Peyer's patch (tissue), 4 donors: ENCODE measurements at regions not wholly inside any gene's neighbourhood (a gene's known extent, or its start where the extent isn't known, plus 50 kb on each side); places are given as distances from the start of the nearest gene placed in this dataset.
A peak's percentile ranks its signal among the peaks of the same experiment; 100 is the strongest.

Experiments
- DNase-seq, 3 donors: peaks; one replicate each; pipeline ENCODE4 v3.0.0-alpha.2; 2017 to 2019
- H3K27ac ChIP-seq, 4 donors: fragments of 200-600 bp; sonication (generic); one replicate each; pipeline ENCODE4 v1.5.1; 2016 to 2019
- H3K27me3 ChIP-seq, 2 donors: fragments of 200-600 bp; sonication (generic); one replicate each; pipeline ENCODE4 v1.5.1; 2019
- H3K36me3 ChIP-seq, 3 donors: fragments of 200-600 bp; sonication (generic); one replicate each; pipeline ENCODE4 v1.5.1; 2016 to 2019
- H3K4me1 ChIP-seq, 4 donors: fragments of 200-600 bp; sonication (generic); one replicate each; pipeline ENCODE4 v1.5.1; 2016 to 2019
- H3K4me3 ChIP-seq, 4 donors: fragments of 200-600 bp; sonication (generic); 1 replicate in 3 of 4; 2 replicates in 1 of 4; pipeline ENCODE4 v1.5.1; 2016 to 2019; ENCODE audit warnings: mild to moderate bottlenecking in 1 of 4
- H3K9me3 ChIP-seq, 4 donors: fragments of 200-600 bp; sonication (generic); one replicate each; pipeline ENCODE4 v1.5.1; 2016 to 2019; ENCODE audit warnings: mild to moderate bottlenecking in 1 of 4
- CTCF ChIP-seq, 6 experiments: fragments of 450-650 bp in 4 of 6; fragments of 200-600 bp in 2 of 6; sonication (generic) in 1 of 6; IDR thresholded peaks; one replicate each; pipeline ENCODE4 v1.5.1; 2017 to 2019; ENCODE audit warnings: antibody characterized with exemption in 6 of 6, mild to moderate bottlenecking in 3 of 6, moderate library complexity in 1 of 6
- POLR2A ChIP-seq, 2 donors: fragments of 450-650 bp; IDR thresholded peaks; one replicate each; pipeline ENCODE4 v1.5.1; 2017; ENCODE audit warnings: antibody characterized with exemption in 2 of 2, mild to moderate bottlenecking in 2 of 2, moderate library complexity in 2 of 2

- peaks cover 0 to 17% (median 4%) of the 10 kb centered on the region in 4 donors for H3K9me3 ChIP-seq
- H3K4me1 ChIP-seq: no peaks in the 10 kb centered on the region
- H3K36me3 ChIP-seq: no peaks in the 10 kb centered on the region
- H3K27ac ChIP-seq: no peak overlapping the region
- no peak overlapping the region for H3K4me3 ChIP-seq
- TF ChIP-seq CTCF (IDR thresholded peaks at IDR 0.05) (no peak), POLR2A (IDR thresholded peaks at IDR 0.05) (no peak)
- no peaks in the 10 kb centered on the region for H3K27me3 ChIP-seq
- DNase-seq: no peak
These were observed 72.2 kb upstream of the CDK20 start for GRCh38 chr9:88046542-88046941.

DNA sequence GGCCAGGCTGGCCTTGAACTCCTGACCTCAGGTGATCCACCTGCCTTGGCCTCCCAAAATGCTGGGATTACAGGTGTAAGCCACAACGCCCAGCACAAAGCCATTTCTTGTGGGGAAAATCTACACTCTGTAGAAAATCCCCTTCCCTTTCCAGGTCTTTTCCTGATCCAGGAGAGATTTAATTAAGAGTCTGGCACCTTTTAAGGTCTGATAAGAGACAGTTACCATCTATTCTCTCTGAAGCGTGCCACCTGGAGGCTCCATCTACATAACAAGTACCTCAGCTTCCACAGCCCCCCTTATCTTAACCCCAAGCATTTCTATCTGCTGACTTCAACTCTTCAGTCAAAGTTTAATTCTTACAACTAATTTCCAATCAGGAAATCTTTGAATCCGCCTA, 71.4 kb upstream of the CDK20 start:
- Histone ChIP-seq H3K4me1 (no peaks in the 10 kb centered on the region), H3K4me3 (no peak overlapping the region), H3K27ac (no peak overlapping the region), H3K27me3 (no peaks in the 10 kb centered on the region), H3K36me3 (no peaks in the 10 kb centered on the region), H3K9me3 (peaks cover 0 to 17% (median 4%) of the 10 kb centered on the region in 4 donors)
- TF ChIP-seq CTCF (IDR thresholded peaks at IDR 0.05): no peak
- no peak for TF ChIP-seq POLR2A (IDR thresholded peaks at IDR 0.05)
- no peak for DNase-seq

- Histone ChIP-seq H3K4me1 (no peaks in the 10 kb centered on the region), H3K4me3 (no peak overlapping the region), H3K36me3 (no peaks in the 10 kb centered on the region), H3K9me3 (peaks cover 0 to 19% (median 4%) of the 10 kb centered on the region in 4 donors), H3K27me3 (no peaks in the 10 kb centered on the region), H3K27ac (no peak overlapping the region)
- no peak for DNase-seq
- TF ChIP-seq CTCF (IDR thresholded peaks at IDR 0.05): no peak
- TF ChIP-seq POLR2A (IDR thresholded peaks at IDR 0.05): no peak
These were observed 69.9 kb upstream of the CDK20 start for GRCh38 chr9:88044200-88044599.

DNA sequence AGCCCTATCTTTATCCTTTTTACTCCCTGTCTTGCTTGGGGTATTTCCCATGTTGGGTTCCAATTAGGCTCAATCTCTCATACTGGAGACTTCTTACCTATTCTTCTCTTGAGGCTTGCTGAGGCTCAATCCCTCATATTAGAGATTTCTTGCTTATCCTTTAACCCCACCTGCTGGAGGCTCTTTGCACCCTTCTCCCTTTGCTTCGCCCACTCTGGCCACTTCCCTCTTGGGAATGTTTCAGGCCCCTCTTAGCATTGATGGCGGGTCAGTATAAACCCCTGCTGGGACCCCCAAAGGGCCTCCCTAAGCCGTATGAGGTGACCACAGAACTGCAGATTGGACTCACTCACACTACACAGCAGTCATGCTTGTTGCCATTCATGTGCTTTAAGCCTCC, 69.3 kb upstream of the CDK20 start:
- TF ChIP-seq POLR2A (IDR thresholded peaks at IDR 0.05) (no peak), CTCF (IDR thresholded peaks at IDR 0.05) (no peak)
- no peaks in the 10 kb centered on the region for H3K27me3 ChIP-seq
- H3K27ac ChIP-seq: no peak overlapping the region
- no peak for DNase-seq
- H3K36me3 ChIP-seq: no peaks in the 10 kb centered on the region
- H3K9me3 ChIP-seq: peaks cover 0 to 19% (median 4%) of the 10 kb centered on the region in 4 donors
- no peaks in the 10 kb centered on the region for H3K4me1 ChIP-seq
- H3K4me3 ChIP-seq: no peak overlapping the region

- Histone ChIP-seq H3K36me3 (no peaks in the 10 kb centered on the region), H3K27ac (no peak overlapping the region), H3K4me1 (no peaks in the 10 kb centered on the region), H3K27me3 (no peaks in the 10 kb centered on the region), H3K4me3 (no peak overlapping the region), H3K9me3 (peaks cover 0 to 39% (median 4%) of the 10 kb centered on the region in 4 donors)
- DNase-seq: no peak
- TF ChIP-seq POLR2A (IDR thresholded peaks at IDR 0.05) (no peak), CTCF (IDR thresholded peaks at IDR 0.05) (peak in 4 of 6 experiments; percentile 16 to 65 (median 60))
These were observed 67.1 kb upstream of the CDK20 start for GRCh38 chr9:88041447-88041846.

DNA sequence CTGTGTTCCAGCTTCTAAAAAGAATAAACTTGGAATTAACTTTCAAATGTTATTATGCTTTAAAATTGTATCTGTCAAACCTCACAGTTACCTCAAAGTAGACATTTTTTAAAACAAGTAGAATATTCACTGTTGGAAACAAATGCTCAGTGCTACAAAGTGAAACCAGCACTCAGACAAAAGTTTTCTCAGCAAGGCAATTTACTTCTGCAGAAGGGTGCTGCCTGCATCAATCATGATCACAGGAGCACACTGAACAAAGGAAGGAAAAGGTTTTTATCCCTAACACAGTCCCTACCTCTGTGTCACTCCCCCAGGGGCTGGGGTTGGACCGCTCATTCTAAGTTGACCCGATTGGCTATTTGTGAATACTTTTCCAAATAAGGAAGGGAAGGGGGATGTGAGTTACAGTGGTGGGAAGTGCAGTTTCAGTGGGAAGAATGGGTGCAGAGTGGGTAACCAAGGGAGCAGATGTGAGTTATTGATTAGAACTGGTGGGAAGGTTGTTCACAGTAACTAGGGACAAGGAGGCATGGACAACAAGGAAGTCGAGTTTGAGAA, 63.0 kb upstream of the CDK20 start:
- Histone ChIP-seq H3K27ac (no peak overlapping the region), H3K4me3 (no peak overlapping the region), H3K27me3 (no peaks in the 10 kb centered on the region), H3K9me3 (peaks cover 0 to 27% (median 0%) of the 10 kb centered on the region in 4 donors), H3K4me1 (no peaks in the 10 kb centered on the region), H3K36me3 (no peaks in the 10 kb centered on the region)
- no peak for TF ChIP-seq CTCF (IDR thresholded peaks at IDR 0.05)
- TF ChIP-seq POLR2A (IDR thresholded peaks at IDR 0.05): no peak
- no peak for DNase-seq
